Stomach (tissue), 8 donors: ENCODE measurements at regions not wholly inside any gene's neighbourhood (a gene's known extent, or its start where the extent isn't known, plus 50 kb on each side); places are given as distances from the start of the nearest gene placed in this dataset.

ENCODE experiments used
- DNase-seq, 2 donors: peaks; one replicate each; pipeline versions ENCODE4 v3.0.0 to v3.0.0-alpha.2; 2013 to 2019
- H3K27ac ChIP-seq, 5 donors: fragments of 200-600 bp in 4 of 5; sonication (generic) in 4 of 5; one replicate each; pipeline ENCODE4 v1.5.1; 2013 to 2019; ENCODE audit warnings: mild to moderate bottlenecking in 1 of 5, moderate library complexity in 1 of 5
- H3K27me3 ChIP-seq, 3 donors: fragments of 200-600 bp; sonication (generic); one replicate each; pipeline ENCODE4 v1.5.1; 2017 to 2019; ENCODE audit warnings: mixed run types in 1 of 3
- H3K36me3 ChIP-seq, 4 donors: fragments of 200-600 bp; sonication (generic); 1 replicate in 3 of 4; 2 replicates in 1 of 4; pipeline ENCODE4 v1.5.1; 2016 to 2019
- H3K4me1 ChIP-seq, 4 donors: fragments of 200-600 bp; sonication (generic); one replicate each; pipeline ENCODE4 v1.5.1; 2016 to 2019
- H3K4me3 ChIP-seq, 4 donors: fragments of 200-600 bp; sonication (generic) in 3 of 4; one replicate each; pipeline ENCODE4 v1.5.1; 2016 to 2019; ENCODE audit warnings: mild to moderate bottlenecking in 1 of 4
- H3K9me3 ChIP-seq, 4 donors: fragments of 200-600 bp; sonication (generic); one replicate each; pipeline ENCODE4 v1.5.1; 2016 to 2019
- EP300 ChIP-seq: sonication (generic); formaldehyde crosslinking; IDR thresholded peaks from one replicate; pipeline ENCODE4 v1.6.1; 2017; ENCODE audit warnings: antibody characterized with exemption
- POLR2A ChIP-seq, 4 donors: fragments of 450-650 bp; IDR thresholded peaks; one replicate each; pipeline ENCODE4 v1.6.1; 2016; ENCODE audit warnings: antibody characterized with exemption in 4 of 4, control low read depth in 2 of 4, mild to moderate bottlenecking in 1 of 4, moderate library complexity in 1 of 4
- POLR2AphosphoS5 ChIP-seq, 3 donors: sonication (generic); formaldehyde crosslinking; IDR thresholded peaks; one replicate each; pipeline ENCODE4 v1.6.1; 2016; ENCODE audit warnings: antibody characterized with exemption in 3 of 3
- WGBS, 5 donors: extraction: QIAGEN DNeasy Blood & Tissue Kit in 3 of 5; methylation state at CpG; one replicate each; pipeline versions ENCODE4 v1.1.5 to v1.1.7; 2013 to 2018; 5-methylcytosine and 5-hydroxymethylcytosine counted together
- intact Hi-C: fragments of 100-400 bp; cut with DNase I; formaldehyde crosslinking; loops from one replicate; pipeline ENCODE4 v1.15.1; 2023; ENCODE audit warnings: low total_unique reads
- TF ChIP-seq, protein P1 (sequence below), 7 experiments: fragments of 450-650 bp in 4 of 7; fragments of 200-600 bp in 3 of 7; sonication (generic) in 3 of 7; IDR thresholded peaks; one replicate each; pipeline ENCODE4 v1.5.1; 2016 to 2019; ENCODE audit warnings: antibody characterized with exemption in 7 of 7, control low read depth in 2 of 7, mild to moderate bottlenecking in 1 of 7
- donor health status: healthy with polysubstance abuse.
- donor health status: Bipolar disorder and iron deficiency.
- donor health status: healthy.

DNA sequence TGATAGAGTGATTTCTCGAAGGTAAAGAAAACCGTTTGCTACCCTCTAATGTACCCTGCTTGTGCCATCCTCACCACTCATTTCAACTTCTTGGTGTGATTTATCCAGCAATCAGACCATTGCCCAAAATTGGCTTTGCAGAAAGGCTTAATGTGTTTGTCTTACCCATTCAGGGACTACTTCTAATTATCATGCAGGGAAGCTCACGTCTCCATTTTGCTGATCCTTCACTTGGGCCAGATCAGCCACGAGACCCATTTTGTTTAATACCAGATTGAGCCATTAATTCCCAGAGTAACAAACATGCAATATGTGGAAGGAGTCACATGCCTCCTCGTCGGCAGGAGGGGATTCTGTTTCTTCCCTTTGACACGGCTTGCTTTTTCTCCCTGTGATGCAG, 51.1 kb upstream of the CRY1 start:
- intact Hi-C loops: no loop called here
- no peak for DNase-seq
- no peak overlapping the region for H3K27ac ChIP-seq
- 73 to 80% (median 77%) methylated on average over 7 of the region's 7 CpGs for WGBS, 5 donors
- H3K9me3 ChIP-seq: no peaks in the 10 kb centered on the region
- H3K27me3 ChIP-seq: no peaks in the 10 kb centered on the region
- no peaks in the 10 kb centered on the region for H3K4me1 ChIP-seq
- H3K4me3 ChIP-seq: no peak overlapping the region
- no peaks in the 10 kb centered on the region for H3K36me3 ChIP-seq
- TF ChIP-seq POLR2A (IDR thresholded peaks at IDR 0.05): no peak
- no peak for TF ChIP-seq POLR2AphosphoS5 (IDR thresholded peaks at IDR 0.05)
- TF ChIP-seq EP300: no peak
- TF ChIP-seq, protein P1, sequence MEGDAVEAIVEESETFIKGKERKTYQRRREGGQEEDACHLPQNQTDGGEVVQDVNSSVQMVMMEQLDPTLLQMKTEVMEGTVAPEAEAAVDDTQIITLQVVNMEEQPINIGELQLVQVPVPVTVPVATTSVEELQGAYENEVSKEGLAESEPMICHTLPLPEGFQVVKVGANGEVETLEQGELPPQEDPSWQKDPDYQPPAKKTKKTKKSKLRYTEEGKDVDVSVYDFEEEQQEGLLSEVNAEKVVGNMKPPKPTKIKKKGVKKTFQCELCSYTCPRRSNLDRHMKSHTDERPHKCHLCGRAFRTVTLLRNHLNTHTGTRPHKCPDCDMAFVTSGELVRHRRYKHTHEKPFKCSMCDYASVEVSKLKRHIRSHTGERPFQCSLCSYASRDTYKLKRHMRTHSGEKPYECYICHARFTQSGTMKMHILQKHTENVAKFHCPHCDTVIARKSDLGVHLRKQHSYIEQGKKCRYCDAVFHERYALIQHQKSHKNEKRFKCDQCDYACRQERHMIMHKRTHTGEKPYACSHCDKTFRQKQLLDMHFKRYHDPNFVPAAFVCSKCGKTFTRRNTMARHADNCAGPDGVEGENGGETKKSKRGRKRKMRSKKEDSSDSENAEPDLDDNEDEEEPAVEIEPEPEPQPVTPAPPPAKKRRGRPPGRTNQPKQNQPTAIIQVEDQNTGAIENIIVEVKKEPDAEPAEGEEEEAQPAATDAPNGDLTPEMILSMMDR (IDR thresholded peaks at IDR 0.05): no peak

DNA sequence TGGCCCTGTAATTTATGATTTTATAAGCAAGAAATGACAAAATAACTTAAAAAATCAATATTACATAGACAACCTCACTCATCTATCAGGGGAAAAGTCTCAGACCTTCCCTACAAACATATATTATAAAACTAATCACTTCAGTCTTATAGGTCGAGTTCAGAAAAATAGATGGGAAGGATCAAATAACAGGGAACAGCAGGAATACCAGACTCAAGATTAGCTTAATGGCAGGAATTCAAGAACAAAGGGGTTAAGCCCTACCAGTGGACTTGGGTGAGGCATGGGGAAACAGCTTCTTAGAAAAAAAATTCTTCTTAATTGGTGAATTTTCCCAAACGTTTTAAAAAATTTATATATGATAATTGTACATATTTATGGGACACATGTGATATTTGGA, 51.6 kb upstream of the CRY1 start:
- H3K27me3 ChIP-seq: no peaks in the 10 kb centered on the region
- H3K9me3 ChIP-seq: no peaks in the 10 kb centered on the region
- H3K4me3 ChIP-seq: no peak overlapping the region
- H3K4me1 ChIP-seq: no peaks in the 10 kb centered on the region
- H3K27ac ChIP-seq: no peak overlapping the region
- H3K36me3 ChIP-seq: no peaks in the 10 kb centered on the region
- DNase-seq: no peak
- intact Hi-C loops: no loop called here
- TF ChIP-seq POLR2AphosphoS5 (IDR thresholded peaks at IDR 0.05) (no peak), POLR2A (IDR thresholded peaks at IDR 0.05) (no peak), EP300 (no peak)
- TF ChIP-seq, protein P1 (IDR thresholded peaks at IDR 0.05): no peak
- 37 to 60% (median 54%) methylated on average over 2 of the region's 2 CpGs for WGBS, 5 donors

DNA sequence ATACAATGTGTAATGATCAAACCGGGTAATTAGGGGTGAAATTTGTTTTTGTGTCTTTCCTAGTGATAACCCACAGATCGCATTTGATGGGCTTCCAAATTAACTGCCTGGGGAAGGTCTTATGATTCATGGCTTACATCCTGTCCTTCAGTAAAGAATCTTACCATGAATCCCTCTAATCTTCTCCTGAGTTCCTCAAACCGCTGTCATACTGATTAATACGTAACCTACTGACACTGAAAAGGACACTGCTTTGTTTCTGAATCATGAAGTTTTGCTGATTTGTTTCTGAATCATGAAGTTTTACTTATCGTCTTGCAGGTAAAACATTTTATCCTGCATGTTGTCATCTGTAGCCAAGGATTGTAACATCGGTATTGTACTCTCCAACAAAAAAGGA, 52.0 kb upstream of the CRY1 start:
- Histone ChIP-seq H3K4me3 (no peak overlapping the region), H3K36me3 (no peaks in the 10 kb centered on the region), H3K27ac (no peak overlapping the region), H3K4me1 (no peaks in the 10 kb centered on the region), H3K9me3 (no peaks in the 10 kb centered on the region), H3K27me3 (no peaks in the 10 kb centered on the region)
- DNase-seq: no peak
- WGBS, 5 donors: 65 to 81% (median 67%) methylated on average over 6 of the region's 6 CpGs
- TF ChIP-seq EP300 (no peak), POLR2AphosphoS5 (IDR thresholded peaks at IDR 0.05) (no peak), POLR2A (IDR thresholded peaks at IDR 0.05) (no peak)
- TF ChIP-seq, protein P1 (IDR thresholded peaks at IDR 0.05): no peak
- intact Hi-C loops: no loop called here

DNA sequence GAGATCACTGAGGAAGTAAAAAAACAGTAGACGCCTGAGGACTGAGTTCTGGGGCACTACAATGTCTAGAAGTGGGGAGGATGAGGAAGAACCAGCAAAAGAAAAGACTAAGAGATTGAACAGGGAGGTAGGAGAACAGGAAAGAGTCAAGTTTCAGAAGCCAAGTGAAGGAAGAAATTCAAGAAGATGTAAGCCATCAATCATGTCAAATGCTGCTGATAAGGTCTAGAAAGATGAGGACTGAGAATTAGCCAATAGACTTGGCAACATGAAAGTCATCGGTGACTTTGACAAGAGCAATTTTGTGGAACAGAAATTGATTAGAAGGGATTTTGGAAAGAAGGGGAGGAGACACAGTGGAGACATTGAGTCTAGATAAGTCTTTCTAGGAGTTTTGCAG, 54.8 kb upstream of the CRY1 start:
- H3K27ac ChIP-seq: no peak overlapping the region
- no peak for DNase-seq
- H3K4me1 ChIP-seq: no peaks in the 10 kb centered on the region
- H3K4me3 ChIP-seq: no peak overlapping the region
- H3K36me3 ChIP-seq: no peaks in the 10 kb centered on the region
- H3K9me3 ChIP-seq: no peaks in the 10 kb centered on the region
- WGBS, 5 donors: 66 to 83% (median 68%) methylated on average over 2 of the region's 2 CpGs
- intact Hi-C loops: no loop called here
- no peaks in the 10 kb centered on the region for H3K27me3 ChIP-seq
- TF ChIP-seq, protein P1 (IDR thresholded peaks at IDR 0.05): no peak
- TF ChIP-seq POLR2A (IDR thresholded peaks at IDR 0.05): no peak
- TF ChIP-seq POLR2AphosphoS5 (IDR thresholded peaks at IDR 0.05): no peak
- no peak for TF ChIP-seq EP300
